Activated T-cell treated with anti-CD3 and anti-CD28 coated beads for 4 hours (primary cell): ENCODE measurements at regions not wholly inside any gene's neighbourhood (a gene's known extent, or its start where the extent isn't known, plus 50 kb on each side); places are given as distances from the start of the nearest gene placed in this dataset.

Experiments used
- DNase-seq: peaks from one replicate; pipeline ENCODE4 v3.0.0-alpha.2; 2020

DNA sequence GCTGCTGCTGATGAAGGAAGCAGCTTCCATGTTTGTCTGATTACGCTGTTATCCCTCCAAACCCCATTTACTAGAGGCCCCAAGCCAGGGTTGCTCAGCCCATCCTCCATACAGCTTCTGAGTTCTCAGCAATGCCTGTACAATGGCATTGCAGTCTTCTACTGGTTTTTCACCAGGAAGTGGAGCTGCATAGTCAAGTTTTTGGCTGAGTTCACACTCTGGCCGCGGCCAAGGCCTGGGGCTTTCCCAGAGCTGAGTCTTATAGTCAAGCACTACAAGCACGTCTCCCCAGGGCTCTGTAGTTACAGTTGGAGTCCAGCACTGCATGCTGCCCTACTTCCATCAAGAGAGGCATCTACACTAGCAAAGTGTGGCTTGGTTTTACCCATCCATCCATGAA is 182.5 kb downstream of the POU4F1 start:
- DNase-seq = no peak

DNA sequence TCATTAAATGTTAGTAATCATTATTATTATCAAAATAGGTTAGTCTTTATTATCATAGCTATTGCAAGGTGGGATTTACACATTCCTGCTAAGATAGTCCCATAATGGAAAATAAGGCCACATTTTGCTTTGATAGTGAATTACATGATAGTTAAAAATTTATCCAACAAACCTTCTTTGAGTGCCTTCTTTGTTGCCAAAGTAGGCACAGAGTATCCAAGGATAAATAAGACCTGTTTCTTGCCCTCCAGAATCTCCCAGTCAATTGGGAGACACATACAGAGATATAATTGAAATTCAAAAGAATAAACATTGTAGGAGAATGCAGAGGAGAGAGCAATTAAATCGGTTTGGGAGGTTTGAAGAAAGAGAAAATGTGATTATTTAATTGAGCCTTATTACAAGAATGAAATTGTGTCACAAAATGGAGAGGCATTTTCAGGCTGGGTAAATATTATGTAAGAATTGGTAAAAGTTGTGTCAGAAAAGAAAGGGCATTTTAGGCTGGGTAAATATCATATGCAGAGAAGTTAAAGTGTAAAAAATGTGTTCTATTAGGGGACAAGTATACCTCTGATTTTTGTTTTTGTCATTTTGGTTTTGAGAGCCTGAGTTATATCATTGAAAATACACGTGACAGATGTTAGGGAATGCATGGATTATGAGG is 189.3 kb downstream of the POU4F1 start:
- no peak for DNase-seq

DNA sequence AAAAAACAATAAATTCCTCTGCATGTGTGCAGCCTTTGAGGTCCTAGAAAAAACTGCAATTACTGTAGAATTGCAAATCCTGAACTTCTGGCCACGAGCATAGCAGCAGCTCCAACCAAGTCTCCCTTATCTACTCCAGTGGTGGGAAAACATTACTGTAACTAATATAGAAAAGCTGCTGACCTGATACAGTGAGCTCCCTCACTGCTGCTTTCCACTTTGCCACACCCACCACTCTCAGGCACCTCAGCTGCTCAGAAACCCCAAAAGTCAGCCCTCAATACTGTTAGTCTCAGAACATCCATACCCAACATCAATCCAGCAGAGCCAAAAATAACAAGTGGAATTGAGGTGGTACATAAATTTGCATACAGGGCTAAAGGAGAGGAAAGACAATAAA is 192.5 kb downstream of the POU4F1 start:
- no peak for DNase-seq

DNA sequence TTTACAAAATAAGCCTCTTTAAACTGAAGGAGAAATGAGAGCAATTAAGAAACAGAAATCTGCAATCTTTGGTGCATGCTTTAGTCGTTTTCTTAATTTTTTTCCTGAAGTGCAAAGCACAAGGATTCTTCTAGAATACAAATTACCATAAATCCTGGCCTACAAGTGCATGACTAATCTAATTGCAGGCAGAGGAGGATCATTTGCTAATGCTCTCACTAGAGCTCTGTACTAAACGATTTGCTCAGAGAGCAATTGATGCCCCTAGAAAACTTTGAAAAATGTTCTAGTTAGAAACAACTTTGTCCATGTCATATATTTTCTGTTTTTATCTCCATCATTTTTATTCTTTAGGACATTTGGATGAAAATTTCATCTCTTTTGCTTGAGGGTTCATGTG is 193.2 kb downstream of the POU4F1 start:
- no peak for DNase-seq

DNA sequence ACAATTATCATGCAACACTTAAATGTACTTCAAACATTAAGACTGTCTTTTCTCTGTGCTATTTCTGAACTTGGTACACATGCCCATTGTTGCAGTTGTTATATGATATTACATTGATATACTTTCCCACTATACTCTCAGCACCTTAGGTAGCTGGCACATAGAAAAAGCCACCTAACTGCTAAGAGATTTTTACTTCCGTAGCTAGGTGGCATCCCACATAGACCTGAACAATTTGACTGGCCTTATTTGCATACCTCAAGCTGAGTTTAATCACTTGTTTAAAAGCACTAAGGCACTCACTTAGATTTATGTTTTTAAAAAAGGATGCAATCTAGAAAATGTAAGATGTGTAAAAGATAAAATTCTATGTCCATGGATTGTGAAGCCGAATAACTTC is 194.2 kb downstream of the POU4F1 start:
- no peak for DNase-seq

DNA sequence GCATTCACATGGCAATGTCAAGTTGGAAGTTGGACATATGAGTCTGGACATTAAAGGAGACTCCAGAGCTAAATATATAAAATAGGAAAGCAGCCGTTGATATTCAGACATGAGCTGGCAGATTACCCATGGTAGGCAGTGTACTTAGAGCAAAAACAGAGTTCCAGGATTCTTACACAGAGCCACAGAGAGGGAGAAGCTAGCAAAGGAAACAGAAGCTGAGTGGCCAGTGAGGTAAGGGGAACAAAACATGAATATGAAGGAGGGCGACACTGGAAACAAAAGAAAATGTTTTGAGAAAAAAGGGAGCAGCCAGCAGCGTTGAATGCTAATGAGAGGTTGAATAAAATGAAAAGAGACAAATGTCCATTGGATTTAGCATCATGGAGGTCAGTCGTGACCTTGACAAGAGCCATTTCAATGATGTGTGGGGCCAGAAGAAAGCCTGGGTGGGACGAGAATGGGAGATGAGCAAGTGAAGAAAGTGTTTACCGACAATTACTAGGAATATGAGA is 198.4 kb downstream of the POU4F1 start:
- no peak for DNase-seq

DNA sequence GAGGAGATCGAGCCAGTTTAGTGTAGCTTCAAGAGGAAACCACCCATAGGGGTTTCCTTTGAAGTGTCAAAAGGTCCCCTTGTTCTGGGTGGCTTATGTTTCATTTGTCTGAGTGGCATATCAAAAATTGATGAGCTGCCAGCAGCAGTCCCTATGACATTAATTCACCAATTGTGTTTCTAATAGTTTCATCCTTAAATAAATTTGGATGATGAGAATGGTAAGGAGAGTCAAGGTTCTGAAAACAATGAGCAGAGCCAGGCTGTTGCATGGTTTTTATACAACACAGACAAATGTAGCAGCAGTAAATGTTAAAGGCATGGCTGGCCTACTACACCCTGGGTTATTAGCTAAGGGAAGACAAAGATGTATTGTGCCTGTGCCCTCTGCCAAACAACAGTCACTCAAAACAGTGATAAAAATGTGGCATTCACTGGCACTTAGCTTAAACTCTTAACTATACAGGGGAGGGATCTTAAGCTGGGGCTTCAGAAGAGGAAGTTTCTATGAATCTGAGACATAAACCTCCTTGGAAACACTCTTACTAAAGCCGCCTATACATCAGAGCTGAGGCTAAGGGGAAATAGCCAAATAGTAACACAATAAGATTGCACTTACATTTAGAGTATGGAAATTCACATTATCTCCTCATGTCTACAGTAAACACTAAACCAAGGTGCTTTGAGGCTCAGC is 200.5 kb downstream of the POU4F1 start:
- no peak for DNase-seq

DNA sequence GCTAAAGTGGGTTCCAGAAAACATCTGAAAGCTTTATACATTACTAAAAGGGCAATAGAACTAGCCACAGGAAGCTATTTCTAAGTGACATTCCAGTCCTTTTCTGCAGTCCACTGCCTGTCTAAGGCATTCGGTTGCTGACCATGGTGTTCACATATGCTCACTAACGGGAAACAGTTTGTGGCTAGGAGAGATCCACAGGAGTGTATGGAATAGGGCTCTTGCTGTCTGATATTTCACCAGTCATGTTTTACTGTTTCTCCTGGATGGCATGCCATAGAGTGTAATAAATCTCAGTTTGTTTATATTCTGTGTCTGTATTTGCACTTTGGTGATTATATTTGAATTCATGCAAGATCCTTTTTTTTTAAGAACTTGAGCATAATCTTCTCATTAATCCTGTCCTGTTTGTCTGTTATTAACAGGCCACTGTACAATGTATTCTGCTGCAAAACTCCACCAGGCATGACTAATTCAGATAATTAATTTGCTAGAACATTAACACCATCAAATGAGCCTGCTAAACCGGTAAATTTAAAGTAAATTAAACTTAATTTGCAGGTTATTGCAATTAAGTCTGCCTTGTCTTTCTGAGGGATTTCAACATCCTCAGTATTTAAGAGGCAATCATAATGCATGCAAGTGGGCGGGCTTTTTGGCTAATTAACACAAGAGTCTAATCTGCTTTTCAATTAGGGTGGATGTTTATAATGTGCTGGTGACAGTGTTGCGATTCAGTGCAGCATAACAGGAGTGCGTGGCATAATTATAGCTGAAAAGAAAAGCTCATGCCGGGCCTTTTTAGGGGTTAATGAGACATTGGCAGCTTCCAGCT is 201.3 kb downstream of the POU4F1 start:
- no peak for DNase-seq

DNA sequence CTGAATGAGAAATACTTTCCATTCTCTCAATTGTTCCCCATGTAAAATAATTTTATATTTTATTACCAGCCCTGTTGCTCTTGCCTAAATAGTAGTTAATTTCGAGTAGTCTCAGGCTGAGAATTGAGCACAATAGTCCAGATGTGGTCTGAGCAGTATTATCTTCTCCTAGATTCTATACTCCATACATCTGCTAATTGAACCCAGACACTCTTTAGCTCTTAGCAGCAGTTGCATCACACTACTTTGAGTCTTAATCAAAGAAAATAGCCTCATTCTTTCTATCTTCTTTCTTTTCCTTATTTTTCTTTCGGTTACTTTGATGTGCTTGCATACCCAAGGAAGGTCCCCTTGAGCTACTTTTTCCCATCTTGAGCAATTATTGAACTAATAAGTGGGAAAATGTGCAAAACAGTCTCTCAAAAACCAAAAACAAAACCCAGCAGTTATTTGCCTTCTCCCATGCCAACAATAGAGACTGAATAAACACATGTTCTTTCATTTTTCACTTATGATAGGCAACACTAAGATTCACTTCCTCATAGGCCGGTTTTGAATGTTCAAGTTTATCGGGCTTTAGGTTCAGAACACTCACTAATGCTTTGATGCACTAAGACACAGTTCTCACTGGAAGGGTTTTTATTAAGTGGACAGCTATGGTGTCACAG is 204.5 kb downstream of the POU4F1 start:
- DNase-seq = no peak

DNA sequence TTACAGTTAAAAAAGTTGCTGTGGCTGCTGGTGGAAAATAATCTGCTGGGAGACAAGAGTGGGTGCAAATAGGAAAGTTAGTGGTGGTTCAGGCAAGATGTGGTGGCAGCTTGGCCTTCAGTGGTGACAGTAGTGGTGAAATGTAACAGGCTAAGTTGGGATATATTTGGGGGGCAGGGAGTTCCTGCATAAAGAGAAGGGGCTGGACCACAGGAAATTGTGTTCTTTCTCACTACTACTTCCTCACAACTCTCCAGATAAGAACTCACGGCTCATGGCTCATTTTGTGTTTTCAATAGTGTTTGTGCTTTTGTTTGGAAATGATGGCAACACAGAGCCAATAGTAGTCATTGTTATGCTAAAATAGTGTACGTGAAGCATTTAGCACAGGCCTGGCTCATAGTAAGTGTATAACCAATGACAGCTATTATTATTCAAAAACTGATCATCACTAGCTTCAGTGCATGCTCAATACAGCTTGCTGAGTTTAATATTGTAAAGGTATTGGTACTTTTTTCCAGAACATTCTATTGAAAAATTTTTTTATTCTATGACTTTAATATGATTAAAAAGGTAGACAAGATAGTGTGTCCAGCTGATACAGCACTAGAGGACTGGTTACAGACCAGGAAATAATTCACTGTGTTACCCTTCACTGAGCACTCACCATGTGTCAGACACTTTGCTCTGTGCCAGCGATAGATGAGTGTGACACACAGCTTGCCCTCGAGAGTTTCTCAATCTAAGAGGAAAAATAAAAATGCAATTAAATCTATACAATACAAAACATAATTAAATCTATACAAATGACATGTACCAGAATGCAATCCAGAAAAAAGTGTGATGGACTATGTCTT is 209.8 kb downstream of the POU4F1 start:
- no peak for DNase-seq

DNA sequence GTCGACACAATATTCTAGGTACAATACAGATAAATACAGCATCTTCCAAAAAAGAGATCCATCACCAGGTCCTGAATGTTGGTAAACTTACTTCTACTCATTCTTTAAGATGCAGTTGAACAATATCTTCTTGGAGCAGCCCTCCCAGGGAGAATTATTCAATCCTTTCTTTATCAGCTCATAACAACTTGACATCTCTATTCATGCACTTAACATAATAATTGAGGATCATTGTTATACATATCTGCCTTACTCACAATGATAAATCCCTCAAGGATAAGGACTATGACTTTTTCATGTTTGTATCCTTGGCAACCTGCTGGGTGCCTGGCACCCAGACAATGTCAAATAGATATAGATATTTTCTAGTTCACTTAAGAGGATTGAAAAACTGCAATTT is 219.5 kb downstream of the POU4F1 start:
- DNase-seq = no peak

DNA sequence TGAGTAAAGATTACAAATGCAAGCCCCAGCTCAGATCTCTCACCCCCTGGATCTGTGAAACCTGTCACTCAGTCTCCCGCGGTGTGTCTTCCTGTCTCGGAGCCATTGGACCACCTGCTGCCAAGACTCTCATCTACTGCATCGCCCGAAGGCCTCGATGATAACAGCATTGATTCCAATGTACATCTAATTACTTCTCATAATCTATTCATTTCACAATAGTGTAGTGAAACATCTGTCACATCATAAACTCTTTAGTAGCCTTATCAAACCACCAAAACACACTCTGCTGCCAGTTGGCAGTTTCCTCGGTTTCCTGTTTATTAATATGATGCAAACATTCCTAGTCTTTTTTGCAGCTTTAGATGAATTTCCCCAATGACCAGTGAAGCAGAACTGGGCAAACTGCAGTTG is 220.3 kb downstream of the POU4F1 start:
- DNase-seq = no peak

DNA sequence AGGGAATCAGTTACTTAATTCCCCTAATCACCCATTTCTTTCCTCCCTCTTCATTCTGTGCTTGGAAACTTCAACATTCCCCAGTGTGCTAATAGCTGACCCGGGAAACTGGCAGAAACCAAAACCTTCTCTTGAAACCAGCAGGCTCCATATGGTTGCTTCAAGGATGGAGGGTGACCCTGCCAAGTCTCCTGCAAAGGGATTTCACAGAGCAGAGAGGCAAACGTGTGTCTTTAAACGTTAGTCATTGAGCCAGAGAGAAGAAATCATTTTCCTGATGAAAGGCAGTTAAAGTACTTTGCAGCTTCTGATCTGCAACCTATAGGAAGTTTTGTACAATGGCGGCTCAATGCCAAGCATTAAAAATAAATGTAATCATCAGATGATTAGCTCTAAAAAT is 220.9 kb downstream of the POU4F1 start:
- DNase-seq = no peak

DNA sequence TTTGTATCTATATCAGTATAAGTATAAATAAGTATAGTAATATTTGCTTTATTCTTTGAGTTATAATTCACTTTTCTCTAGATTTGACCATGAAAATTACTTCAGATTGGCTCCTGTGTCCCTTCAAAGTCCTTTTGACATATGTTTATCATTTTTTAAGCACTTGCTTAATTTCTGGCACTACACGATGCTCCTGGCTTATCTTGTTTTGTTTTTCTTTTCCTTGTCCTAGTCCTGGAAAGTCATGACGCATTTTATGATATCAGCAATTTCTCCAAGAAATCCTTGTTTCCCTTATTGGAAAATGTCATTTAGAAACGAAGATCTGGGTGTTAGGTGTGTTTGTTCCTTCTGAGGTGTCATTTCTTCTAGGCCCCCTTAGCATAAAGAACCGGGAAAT is 226.5 kb downstream of the POU4F1 start:
- DNase-seq = no peak

DNA sequence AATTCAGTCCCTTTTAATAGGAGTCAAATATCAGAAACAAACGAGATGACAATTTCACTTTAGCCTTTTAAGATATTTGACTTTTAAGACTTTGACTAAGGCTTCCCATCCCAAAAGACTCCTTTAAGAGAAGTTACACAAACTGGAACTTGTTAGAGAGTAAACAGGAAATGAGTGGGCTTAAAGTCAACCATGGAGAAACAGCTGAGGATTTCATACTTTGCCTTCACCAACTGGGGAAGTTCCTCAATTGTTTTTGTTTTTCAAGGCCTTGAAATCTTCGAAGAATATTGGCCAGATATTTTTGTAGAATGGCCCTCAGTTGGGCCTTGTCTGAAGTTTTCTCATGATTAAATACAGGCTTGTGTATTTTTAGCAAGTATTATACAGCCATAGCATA is 227.3 kb downstream of the POU4F1 start:
- no peak for DNase-seq

DNA sequence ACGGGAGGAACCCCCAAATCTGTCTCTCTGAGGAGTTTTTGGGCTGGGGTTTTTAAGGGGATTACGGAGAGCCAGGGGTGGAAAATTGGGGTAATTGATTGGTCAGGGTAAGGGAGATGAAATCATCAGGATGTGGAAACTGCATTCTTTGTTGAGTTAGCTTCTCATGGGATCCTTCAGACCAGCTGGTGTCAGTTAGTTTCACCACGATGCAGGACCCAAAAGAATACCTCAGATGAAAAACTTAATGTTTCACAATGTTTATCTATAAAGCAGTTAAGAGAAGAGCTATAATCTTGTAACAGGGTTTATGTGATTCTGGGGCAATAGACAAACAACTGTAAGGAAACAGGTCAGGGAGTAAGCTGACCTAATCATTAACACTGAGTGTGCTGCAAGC is 230.8 kb downstream of the POU4F1 start:
- no peak for DNase-seq

DNA sequence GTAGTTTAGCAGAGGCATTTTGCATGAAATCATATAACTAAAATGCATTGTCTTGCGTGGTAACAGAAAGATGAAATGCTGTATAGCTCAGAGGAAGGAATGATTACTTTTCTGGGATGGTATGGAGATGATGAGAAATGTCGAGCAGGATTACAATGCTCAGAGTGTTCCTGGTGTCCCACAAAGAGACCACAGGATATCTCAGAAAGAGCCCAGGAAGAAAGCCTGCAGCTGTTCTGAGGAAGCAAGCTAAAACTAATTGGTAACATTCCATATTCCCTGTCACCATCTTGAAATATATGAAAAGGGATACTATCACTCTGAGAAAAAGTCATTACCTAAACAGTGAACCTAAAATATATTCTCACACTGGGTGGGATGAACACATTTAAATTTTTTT is 233.1 kb downstream of the POU4F1 start:
- DNase-seq = no peak

DNA sequence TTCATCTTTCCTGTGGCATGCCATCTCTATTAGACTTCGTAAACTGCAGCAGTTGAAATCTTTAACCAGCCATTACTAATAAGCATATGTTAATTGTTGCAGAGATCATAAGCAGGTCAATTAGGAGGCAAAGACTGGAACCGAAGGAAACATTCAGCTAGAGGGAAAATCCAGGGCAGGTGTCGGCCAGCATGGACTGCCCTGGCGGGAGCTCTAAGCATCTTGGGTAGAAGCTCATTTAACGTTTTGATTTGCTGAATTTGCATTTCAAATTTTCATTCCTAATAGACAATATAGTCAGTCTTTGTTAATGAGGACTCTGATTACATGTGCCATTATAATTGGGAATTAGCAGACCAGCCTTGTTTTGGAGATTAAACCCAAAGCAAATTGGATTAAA is 238.6 kb downstream of the POU4F1 start:
- DNase-seq = no peak

DNA sequence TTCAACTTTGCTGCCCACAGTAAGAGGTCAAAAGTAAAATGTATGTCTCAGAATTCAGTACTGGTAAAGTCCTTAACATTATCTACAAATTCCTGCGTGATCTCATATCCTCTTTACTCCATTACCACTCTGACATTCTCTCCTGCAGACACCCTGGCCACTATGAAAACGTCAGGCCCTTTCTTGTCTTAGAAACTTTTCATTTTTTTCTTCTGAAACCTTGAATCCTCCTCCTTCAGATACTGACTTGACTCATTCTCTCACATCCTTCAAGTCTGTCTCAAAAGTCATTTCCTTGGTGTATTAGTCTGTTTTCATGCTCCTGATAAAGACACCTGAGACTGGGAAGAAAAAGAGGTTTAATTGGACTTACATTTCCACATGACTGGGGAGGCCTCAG is 262.3 kb downstream of the POU4F1 start:
- DNase-seq = no peak

DNA sequence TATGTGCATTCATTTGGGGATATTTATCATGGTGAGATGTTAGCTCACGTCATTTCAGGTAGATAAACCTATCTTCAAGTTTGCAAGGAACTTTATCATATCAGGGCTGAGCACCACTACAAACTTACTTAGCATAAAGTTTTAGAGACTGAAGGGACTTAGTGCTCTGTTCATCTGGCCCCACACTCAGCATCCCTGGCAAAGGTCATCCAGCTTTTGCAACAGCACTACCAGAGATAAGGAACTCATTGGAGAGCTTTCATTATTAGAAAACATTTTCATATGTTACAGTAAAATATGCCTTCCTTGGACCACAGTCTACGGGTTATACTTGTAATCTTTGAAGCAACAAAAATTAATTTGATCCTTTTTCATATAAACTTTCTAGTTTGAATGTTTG is 263.4 kb downstream of the POU4F1 start:
- DNase-seq = no peak

DNA sequence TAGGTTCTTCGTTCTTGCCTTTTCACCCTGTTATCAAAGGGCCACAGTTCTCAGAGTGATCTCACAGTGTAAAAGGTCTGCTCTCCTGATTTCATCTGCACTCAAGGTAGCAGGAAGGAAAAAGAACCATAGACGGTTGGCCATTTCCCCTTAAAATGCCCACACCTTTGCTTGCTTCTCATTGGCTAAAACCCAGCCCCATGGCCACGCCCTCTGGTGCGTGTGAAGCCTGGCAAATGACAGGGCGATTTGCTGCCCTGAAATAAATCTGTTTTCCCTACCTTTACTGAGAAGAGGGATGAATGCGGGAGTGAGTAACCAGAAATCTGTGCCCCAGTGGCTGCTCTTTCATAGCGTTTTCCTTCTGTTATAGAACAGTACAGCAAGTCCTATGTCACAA is 269.3 kb downstream of the POU4F1 start:
- DNase-seq = no peak

DNA sequence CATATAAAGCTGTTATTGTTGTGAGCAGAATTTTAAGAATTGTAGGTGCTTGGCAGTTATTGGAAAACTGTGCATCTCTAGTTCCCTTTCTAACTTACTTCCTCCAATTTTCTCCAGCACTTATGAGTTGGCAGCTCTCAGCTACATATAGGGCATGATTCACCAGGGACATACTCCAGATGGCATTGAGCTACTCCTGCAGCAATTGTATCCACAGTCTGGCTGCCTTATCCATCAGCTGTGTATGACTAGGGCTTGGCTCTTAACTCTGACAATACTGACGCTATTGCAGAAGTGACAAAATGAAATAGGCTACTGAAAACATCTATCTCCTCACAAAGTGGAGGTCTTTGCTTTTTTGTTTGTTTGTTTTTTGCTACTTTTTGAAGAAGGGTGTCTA is 276.7 kb downstream of the POU4F1 start:
- DNase-seq = no peak
